ENCODE measurements at regions not wholly inside any gene's neighbourhood (a gene's known extent, or its start where the extent isn't known, plus 50 kb on each side); places are given as distances from the start of the nearest gene placed in this dataset.

DNA sequence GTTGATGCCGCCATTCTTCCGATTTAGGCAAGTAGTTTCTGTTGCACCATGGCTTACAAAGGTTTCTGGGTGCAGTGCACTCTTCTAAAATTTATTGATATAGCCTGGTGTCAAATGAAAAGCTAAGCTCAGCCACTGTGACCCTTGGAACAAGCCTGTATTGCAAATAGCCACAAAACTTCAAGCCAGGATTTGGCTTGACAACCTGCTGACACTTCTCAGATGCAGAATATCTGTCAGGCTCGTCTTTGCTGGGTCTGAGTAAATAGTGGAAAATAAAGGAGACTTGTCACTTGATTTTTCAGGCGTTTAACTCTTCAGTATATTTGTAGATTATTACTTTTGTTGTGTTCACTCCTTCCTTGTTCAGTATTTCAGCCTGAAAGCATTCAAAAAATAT lies 871.8 kb downstream of the OTOL1 start:
- TF ChIP-seq, protein P1, sequence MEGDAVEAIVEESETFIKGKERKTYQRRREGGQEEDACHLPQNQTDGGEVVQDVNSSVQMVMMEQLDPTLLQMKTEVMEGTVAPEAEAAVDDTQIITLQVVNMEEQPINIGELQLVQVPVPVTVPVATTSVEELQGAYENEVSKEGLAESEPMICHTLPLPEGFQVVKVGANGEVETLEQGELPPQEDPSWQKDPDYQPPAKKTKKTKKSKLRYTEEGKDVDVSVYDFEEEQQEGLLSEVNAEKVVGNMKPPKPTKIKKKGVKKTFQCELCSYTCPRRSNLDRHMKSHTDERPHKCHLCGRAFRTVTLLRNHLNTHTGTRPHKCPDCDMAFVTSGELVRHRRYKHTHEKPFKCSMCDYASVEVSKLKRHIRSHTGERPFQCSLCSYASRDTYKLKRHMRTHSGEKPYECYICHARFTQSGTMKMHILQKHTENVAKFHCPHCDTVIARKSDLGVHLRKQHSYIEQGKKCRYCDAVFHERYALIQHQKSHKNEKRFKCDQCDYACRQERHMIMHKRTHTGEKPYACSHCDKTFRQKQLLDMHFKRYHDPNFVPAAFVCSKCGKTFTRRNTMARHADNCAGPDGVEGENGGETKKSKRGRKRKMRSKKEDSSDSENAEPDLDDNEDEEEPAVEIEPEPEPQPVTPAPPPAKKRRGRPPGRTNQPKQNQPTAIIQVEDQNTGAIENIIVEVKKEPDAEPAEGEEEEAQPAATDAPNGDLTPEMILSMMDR (IDR thresholded peaks at IDR 0.05) = no peak
- no peak for TF ChIP-seq POLR2A (IDR thresholded peaks at IDR 0.05)
